ENCODE measurements at regions not wholly inside any gene's neighbourhood (a gene's known extent, or its start where the extent isn't known, plus 50 kb on each side); places are given as distances from the start of the nearest gene placed in this dataset.

GRCh38 chr6:170097505-170098427 is 193.1 kb downstream of the DLL1 start:
- peak in 1 of 2 donors; percentile 57 for DNase-seq (ENCODE audit: low spot score in 2 of 2)
- Histone ChIP-seq H3K36me3 (no peaks in the 10 kb centered on the region), H3K4me1 (peaks cover 0 to 6% of the 10 kb centered on the region in 2 donors), H3K9me3 (no peaks in the 10 kb centered on the region), H3K4me3 (no peak overlapping the region), H3K27me3 (no peaks in the 10 kb centered on the region), H3K27ac (no peak overlapping the region)
- intact Hi-C loops (cut with DNase I), result no loop called here
- TF ChIP-seq CTCF (IDR thresholded peaks at IDR 0.05), result no peak

- peak overlapping the region in 1 of 2 donors; percentile 32 for H3K27ac ChIP-seq
Observed at GRCh38 chr6:170096803-170097504, 193.9 kb downstream of the DLL1 start.

GRCh38 chr6:170096191-170096802 is 194.6 kb downstream of the DLL1 start:
- peak overlapping the region in 1 of 2 donors; percentile 32 for H3K27ac ChIP-seq
- no peaks in the 10 kb centered on the region for H3K27me3 ChIP-seq
- intact Hi-C loops (cut with DNase I), result no loop called here
- no peak for TF ChIP-seq CTCF (IDR thresholded peaks at IDR 0.05)
- DNase-seq (ENCODE audit: low spot score in 2 of 2), result peak in 1 of 2 donors; percentile 58
- peaks cover 0 to 6% of the 10 kb centered on the region in 2 donors for H3K4me1 ChIP-seq
- H3K4me3 ChIP-seq, result no peak overlapping the region
- no peaks in the 10 kb centered on the region for H3K36me3 ChIP-seq
- H3K9me3 ChIP-seq, result no peaks in the 10 kb centered on the region

More at GRCh38 chr6:170096803-170097504, 193.9 kb downstream of the DLL1 start:
- intact Hi-C loops (cut with DNase I), result no loop called here
- H3K9me3 ChIP-seq, result no peaks in the 10 kb centered on the region
- peaks cover 0 to 6% of the 10 kb centered on the region in 2 donors for H3K4me1 ChIP-seq
- no peaks in the 10 kb centered on the region for H3K27me3 ChIP-seq
- no peaks in the 10 kb centered on the region for H3K36me3 ChIP-seq
- no peak for TF ChIP-seq CTCF (IDR thresholded peaks at IDR 0.05)
- no peak overlapping the region for H3K4me3 ChIP-seq
- peak in 1 of 2 donors; percentile 24 for DNase-seq (ENCODE audit: low spot score in 2 of 2)

GRCh38 chr6:170095273-170095981 is 195.5 kb downstream of the DLL1 start:
- intact Hi-C loops (cut with DNase I), result no loop called here
- no peak for TF ChIP-seq CTCF (IDR thresholded peaks at IDR 0.05)
- H3K27me3 ChIP-seq, result no peaks in the 10 kb centered on the region
- DNase-seq (ENCODE audit: low spot score in 2 of 2), result peak in 1 of 2 donors; percentile 52
- H3K4me3 ChIP-seq, result no peak overlapping the region
- H3K9me3 ChIP-seq, result no peaks in the 10 kb centered on the region
- H3K36me3 ChIP-seq, result no peaks in the 10 kb centered on the region
- H3K27ac ChIP-seq, result peak overlapping the region in 1 of 2 donors; percentile 42
- H3K4me1 ChIP-seq, result peaks cover 0 to 6% of the 10 kb centered on the region in 2 donors

GRCh38 chr6:170094686-170095272 is 196.1 kb downstream of the DLL1 start:
- intact Hi-C loops (cut with DNase I), result no loop called here
- H3K27me3 ChIP-seq, result no peaks in the 10 kb centered on the region
- H3K4me3 ChIP-seq, result no peak overlapping the region
- no peak for TF ChIP-seq CTCF (IDR thresholded peaks at IDR 0.05)
- no peaks in the 10 kb centered on the region for H3K36me3 ChIP-seq
- H3K9me3 ChIP-seq, result no peaks in the 10 kb centered on the region
- peaks cover 0 to 6% of the 10 kb centered on the region in 2 donors for H3K4me1 ChIP-seq
- peak in 1 of 2 donors; percentile 50 for DNase-seq (ENCODE audit: low spot score in 2 of 2)
- no peak overlapping the region for H3K27ac ChIP-seq
